ENCODE measurements at regions not wholly inside any gene's neighbourhood (a gene's known extent, or its start where the extent isn't known, plus 50 kb on each side); places are given as distances from the start of the nearest gene placed in this dataset.

- TF ChIP-seq SP1 (IDR thresholded peaks at IDR 0.05) (no peak), TARDBP (IDR thresholded peaks at IDR 0.05) (no peak)
Measured at GRCh38 chr11:80862011-80862410, 1421.2 kb upstream of the TENM4 start.
